Upper lobe of left lung (tissue), 4 donors: ENCODE measurements at regions not wholly inside any gene's neighbourhood (a gene's known extent, or its start where the extent isn't known, plus 50 kb on each side); places are given as distances from the start of the nearest gene placed in this dataset.

Experiments used
- CTCF ChIP-seq, 6 experiments: fragments of 450-650 bp in 4 of 6; fragments of 200-600 bp in 2 of 6; sonication (generic) in 2 of 6; IDR thresholded peaks; one replicate each; pipeline ENCODE4 v1.5.1; 2016 to 2019; ENCODE audit warnings: antibody characterized with exemption in 6 of 6
- EP300 ChIP-seq, 4 donors: sonication (generic); formaldehyde crosslinking; IDR thresholded peaks; one replicate each; pipeline ENCODE4 v1.5.1; 2017; ENCODE audit warnings: antibody characterized with exemption in 4 of 4, control low read depth in 2 of 4
- POLR2AphosphoS5 ChIP-seq, 2 donors: sonication (generic); formaldehyde crosslinking; IDR thresholded peaks; one replicate each; pipeline ENCODE4 v1.5.1; 2017; ENCODE audit warnings: antibody characterized with exemption in 2 of 2

- no peak for TF ChIP-seq CTCF (IDR thresholded peaks at IDR 0.05)
- no peak for TF ChIP-seq EP300 (IDR thresholded peaks at IDR 0.05)
- TF ChIP-seq POLR2AphosphoS5 (IDR thresholded peaks at IDR 0.05) = no peak
These were observed 640.2 kb downstream of the ARL4A start for GRCh38 chr7:13327669-13328068.
